GM06990 (cell line): ENCODE measurements at regions not wholly inside any gene's neighbourhood (a gene's known extent, or its start where the extent isn't known, plus 50 kb on each side); places are given as distances from the start of the nearest gene placed in this dataset.

Experiments
- DNase-seq: peaks from one replicate; pipeline ENCODE4 v3.0.0-alpha.2; 2011; ENCODE audit not compliant: insufficient read length; ENCODE audit errors: extremely low read depth
- H3K27me3 ChIP-seq: replicated peaks from 2 replicates; pipeline ENCODE4 v1.6.0; 2011; ENCODE audit warnings: low read length; ENCODE audit not compliant: control insufficient read depth, insufficient read depth
- H3K36me3 ChIP-seq: 2 replicates; pipeline ENCODE4 v1.5.1; 2011; ENCODE audit warnings: low read length; ENCODE audit not compliant: control insufficient read depth, insufficient read depth
- H3K4me3 ChIP-seq: replicated peaks from 2 replicates; pipeline ENCODE4 v1.5.1; 2011; ENCODE audit warnings: low read depth, mild to moderate bottlenecking, control low read depth, low read length
- TF ChIP-seq, protein P1 (sequence below): IDR thresholded peaks from 2 replicates; pipeline ENCODE4 v1.5.1; 2011; ENCODE audit warnings: low read length, control low read depth, mild to moderate bottlenecking, inconsistent platforms; ENCODE audit not compliant: insufficient read depth, poor library complexity, severe bottlenecking

DNA sequence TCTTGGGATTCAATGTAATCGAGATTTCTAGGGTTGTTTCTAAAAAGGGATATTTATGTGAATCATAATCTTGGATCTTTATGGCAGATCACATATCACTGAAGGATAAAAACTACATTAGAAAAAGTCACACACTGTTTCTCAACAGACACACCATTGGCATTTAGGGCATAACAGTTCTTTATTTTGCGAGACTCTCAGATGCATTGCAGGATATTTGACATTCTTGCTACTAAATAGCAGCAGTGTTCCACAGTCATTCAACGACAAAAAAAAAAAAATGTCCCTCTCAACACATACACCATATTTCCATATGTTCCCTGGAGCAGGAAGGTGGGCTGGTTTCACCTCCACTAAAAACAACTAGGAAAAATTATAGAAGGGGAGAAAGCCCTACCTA, 243.4 kb upstream of the PCDH18 start:
- no peaks in the 10 kb centered on the region for H3K36me3 ChIP-seq
- no peaks in the 10 kb centered on the region for H3K27me3 ChIP-seq
- TF ChIP-seq, protein P1, sequence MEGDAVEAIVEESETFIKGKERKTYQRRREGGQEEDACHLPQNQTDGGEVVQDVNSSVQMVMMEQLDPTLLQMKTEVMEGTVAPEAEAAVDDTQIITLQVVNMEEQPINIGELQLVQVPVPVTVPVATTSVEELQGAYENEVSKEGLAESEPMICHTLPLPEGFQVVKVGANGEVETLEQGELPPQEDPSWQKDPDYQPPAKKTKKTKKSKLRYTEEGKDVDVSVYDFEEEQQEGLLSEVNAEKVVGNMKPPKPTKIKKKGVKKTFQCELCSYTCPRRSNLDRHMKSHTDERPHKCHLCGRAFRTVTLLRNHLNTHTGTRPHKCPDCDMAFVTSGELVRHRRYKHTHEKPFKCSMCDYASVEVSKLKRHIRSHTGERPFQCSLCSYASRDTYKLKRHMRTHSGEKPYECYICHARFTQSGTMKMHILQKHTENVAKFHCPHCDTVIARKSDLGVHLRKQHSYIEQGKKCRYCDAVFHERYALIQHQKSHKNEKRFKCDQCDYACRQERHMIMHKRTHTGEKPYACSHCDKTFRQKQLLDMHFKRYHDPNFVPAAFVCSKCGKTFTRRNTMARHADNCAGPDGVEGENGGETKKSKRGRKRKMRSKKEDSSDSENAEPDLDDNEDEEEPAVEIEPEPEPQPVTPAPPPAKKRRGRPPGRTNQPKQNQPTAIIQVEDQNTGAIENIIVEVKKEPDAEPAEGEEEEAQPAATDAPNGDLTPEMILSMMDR, result no peak
- H3K4me3 ChIP-seq, result no peak overlapping the region
- no peak for DNase-seq

DNA sequence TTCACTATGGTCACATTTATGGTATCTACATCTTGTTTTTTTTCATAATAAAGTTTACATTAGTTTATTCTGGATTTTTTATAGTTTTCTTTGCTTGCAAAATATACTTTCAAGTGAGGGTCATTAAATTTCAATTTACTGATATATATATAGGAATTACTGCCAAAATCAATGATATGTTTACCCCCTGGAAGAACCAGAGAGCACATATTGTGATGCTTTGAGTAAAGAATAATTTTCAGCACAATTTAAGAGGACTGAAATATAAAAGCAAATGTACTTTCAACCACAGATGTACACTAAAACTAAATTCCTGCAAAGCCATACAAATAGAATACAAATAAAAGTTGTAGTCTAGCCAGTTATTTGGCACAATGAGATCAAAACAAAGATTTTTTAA, 242.2 kb upstream of the PCDH18 start:
- TF ChIP-seq, protein P1, result no peak

DNA sequence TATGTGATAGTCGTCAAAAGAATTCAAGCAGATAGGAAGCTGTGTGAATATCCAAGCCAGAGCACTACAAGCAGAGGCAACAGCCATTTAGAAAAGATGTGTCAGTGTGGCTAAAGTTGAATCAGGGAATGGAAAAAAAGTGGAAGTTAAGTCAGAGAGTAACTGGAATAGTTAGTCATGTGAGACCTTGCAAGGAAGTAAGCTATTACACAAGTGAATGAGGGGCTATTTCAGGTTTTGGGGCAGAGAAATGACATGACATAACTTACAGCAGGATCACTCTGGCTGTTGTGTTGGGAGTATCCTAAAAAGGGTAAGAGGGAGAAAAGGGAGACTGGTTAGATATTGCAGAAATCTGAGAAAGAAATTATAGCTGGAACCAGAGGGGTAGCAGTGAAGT, 236.6 kb upstream of the PCDH18 start:
- DNase-seq, result no peak
- no peak overlapping the region for H3K4me3 ChIP-seq
- H3K27me3 ChIP-seq, result no peaks in the 10 kb centered on the region
- no peaks in the 10 kb centered on the region for H3K36me3 ChIP-seq
- TF ChIP-seq, protein P1, result no peak

More for the DNA sequence above, 242.2 kb upstream of the PCDH18 start:
- no peak for DNase-seq
- Histone ChIP-seq H3K27me3 (no peaks in the 10 kb centered on the region), H3K4me3 (no peak overlapping the region), H3K36me3 (no peaks in the 10 kb centered on the region)

DNA sequence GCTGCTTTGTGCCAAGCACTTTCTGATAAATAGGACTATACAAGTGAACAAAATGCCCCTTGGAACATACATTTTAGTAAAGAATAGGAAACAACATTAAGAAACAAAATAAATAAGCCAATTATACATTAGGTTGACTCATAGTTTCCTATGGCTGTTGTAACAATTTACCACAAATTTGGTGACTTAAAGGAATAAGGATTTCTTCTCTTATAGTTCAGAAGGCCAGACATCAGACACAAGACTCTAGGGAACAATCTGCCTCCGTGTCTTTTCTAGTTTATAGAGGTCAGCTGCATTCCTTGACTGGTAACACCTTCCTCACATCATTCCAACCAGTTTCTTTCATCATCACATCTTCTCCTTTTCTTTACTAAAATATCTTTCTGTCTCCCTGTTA, 235.9 kb upstream of the PCDH18 start:
- DNase-seq, result no peak
- Histone ChIP-seq H3K4me3 (no peak overlapping the region), H3K27me3 (no peaks in the 10 kb centered on the region), H3K36me3 (no peaks in the 10 kb centered on the region)
- TF ChIP-seq, protein P1, result no peak

DNA sequence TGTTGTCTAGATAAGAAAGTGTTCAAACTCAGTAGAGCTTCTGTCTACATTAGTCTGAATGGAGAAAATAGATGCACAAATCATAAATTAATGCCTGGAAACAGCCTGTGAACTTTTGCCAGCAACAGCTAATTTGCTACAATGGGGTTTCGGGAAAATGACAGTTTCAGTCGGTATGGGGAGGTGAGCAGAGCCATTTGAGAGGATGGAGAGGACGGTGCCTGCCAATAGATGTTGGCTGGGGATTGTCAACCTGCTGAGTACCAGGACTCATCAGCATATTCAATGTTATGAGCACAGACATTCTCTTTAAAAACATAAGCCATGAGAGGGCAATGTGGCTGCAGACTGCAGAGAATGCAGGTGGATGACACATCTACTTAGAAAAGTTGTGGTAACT, 230.3 kb upstream of the PCDH18 start:
- Histone ChIP-seq H3K27me3 (no peaks in the 10 kb centered on the region), H3K4me3 (no peak overlapping the region), H3K36me3 (no peaks in the 10 kb centered on the region)
- DNase-seq, result no peak
- TF ChIP-seq, protein P1, result no peak

DNA sequence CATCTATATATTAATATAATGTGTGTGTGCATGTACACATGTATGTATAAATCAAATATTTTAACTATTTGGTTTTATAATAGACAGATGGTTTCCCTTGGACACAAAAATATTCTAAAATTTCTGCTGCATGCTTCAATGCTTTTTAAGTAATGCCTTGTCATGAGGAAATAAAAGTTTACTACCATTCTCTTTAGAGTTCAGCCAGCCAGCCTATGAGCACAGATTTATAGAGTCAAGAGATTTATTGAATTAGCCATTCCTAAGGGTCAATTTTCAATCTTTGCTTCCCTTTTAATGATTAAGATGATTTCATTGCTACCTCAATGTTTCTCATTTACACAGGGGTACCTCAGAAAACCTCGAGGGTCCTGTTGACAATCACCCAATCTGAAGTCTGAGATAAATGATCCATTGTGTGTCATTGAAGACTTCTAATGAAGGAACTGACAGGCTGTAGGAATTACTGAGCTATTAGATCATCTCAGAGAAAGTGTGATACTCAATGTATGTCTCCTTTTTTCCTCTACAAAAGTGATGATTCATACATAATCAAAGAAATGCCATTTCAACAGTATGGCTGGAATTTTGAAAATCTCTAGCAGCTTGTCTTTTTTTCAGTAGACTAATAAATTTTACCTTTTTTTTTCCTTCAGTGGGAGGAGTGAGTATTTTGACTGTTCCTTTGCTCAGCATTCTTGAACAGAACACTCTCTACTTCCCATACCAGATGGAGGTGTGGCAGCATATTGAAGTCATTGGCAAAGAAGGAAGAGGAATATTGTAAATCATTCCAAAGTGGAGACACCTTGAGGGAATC, 222.6 kb upstream of the PCDH18 start:
- Histone ChIP-seq H3K36me3 (no peaks in the 10 kb centered on the region), H3K4me3 (no peak overlapping the region), H3K27me3 (no peaks in the 10 kb centered on the region)
- TF ChIP-seq, protein P1, result no peak
- DNase-seq, result no peak
